Gastroesophageal sphincter (tissue), 4 donors: ENCODE measurements at regions not wholly inside any gene's neighbourhood (a gene's known extent, or its start where the extent isn't known, plus 50 kb on each side); places are given as distances from the start of the nearest gene placed in this dataset.

Source experiments
- ATAC-seq: fragments of 150-250 bp; one replicate; pipeline ENCODE4 v1.9.1; 2016; ENCODE audit warnings: mild to moderate bottlenecking, moderate library complexity
- H3K27ac ChIP-seq, 4 donors: fragments of 200-600 bp; sonication (generic) in 3 of 4; 1 replicate in 3 of 4; 2 replicates in 1 of 4; pipeline ENCODE4 v1.5.1; 2016 to 2019
- H3K27me3 ChIP-seq: fragments of 200-600 bp; sonication (generic); one replicate; pipeline ENCODE4 v1.5.1; 2019
- H3K36me3 ChIP-seq, 2 donors: fragments of 200-600 bp; sonication (generic); one replicate each; pipeline ENCODE4 v1.5.1; 2019; ENCODE audit warnings: control low read depth in 1 of 2
- H3K4me1 ChIP-seq, 3 donors: fragments of 200-600 bp; sonication (generic); 1 replicate in 2 of 3; 2 replicates in 1 of 3; pipeline ENCODE4 v1.5.1; 2016 to 2019; ENCODE audit warnings: control low read depth in 2 of 3
- H3K4me3 ChIP-seq, 2 donors: fragments of 200-600 bp; sonication (generic); one replicate each; pipeline ENCODE4 v1.5.1; 2019; ENCODE audit warnings: mild to moderate bottlenecking in 1 of 2, moderate library complexity in 1 of 2
- H3K9me3 ChIP-seq, 3 donors: fragments of 200-600 bp; sonication (generic); one replicate each; pipeline ENCODE4 v1.5.1; 2017 to 2019; ENCODE audit warnings: control low read depth in 2 of 3
- CTCF ChIP-seq, 4 experiments: fragments of 200-600 bp in 2 of 4; fragments of 450-650 bp in 2 of 4; sonication (generic) in 1 of 4; IDR thresholded peaks; one replicate each; pipeline ENCODE4 v1.5.1; 2017 to 2019; ENCODE audit warnings: antibody characterized with exemption in 4 of 4, mild to moderate bottlenecking in 2 of 4, moderate library complexity in 2 of 4
- EP300 ChIP-seq: sonication (generic); formaldehyde crosslinking; IDR thresholded peaks from one replicate; pipeline ENCODE4 v1.6.1; 2017; ENCODE audit warnings: antibody characterized with exemption, mild to moderate bottlenecking
- POLR2A ChIP-seq, 2 donors: fragments of 450-650 bp; IDR thresholded peaks; one replicate each; pipeline ENCODE4 v1.6.1; 2017; ENCODE audit warnings: antibody characterized with exemption in 2 of 2, mild to moderate bottlenecking in 2 of 2, moderate library complexity in 1 of 2
- POLR2AphosphoS5 ChIP-seq: sonication (generic); formaldehyde crosslinking; IDR thresholded peaks from one replicate; pipeline ENCODE4 v1.6.1; 2017; ENCODE audit warnings: antibody characterized with exemption
- WGBS, 2 donors: methylation state at CpG; one replicate each; pipeline ENCODE4 v1.1.5; 2018; ENCODE audit warnings: low coverage in 1 of 2; 5-methylcytosine and 5-hydroxymethylcytosine counted together

- Histone ChIP-seq H3K9me3 (peaks cover 0 to 22% (median 0%) of the 10 kb centered on the region in 3 donors), H3K4me3 (no peak overlapping the region), H3K36me3 (no peaks in the 10 kb centered on the region), H3K27ac (no peak overlapping the region), H3K4me1 (no peaks in the 10 kb centered on the region), H3K27me3 (no peaks in the 10 kb centered on the region)
- no peak for ATAC-seq
- TF ChIP-seq CTCF (IDR thresholded peaks at IDR 0.05) (no peak), POLR2AphosphoS5 (no peak), POLR2A (IDR thresholded peaks at IDR 0.05) (no peak), EP300 (no peak)
- whole genome bisulfite sequencing, 2 donors, result 58 to 100% methylated on average over 1 of the region's 1 CpG
Measured at GRCh38 chr2:185526161-185526560, 212.4 kb upstream of the FSIP2 start.

GRCh38 chr2:185531721-185532120 is 206.9 kb upstream of the FSIP2 start:
- Histone ChIP-seq H3K27ac (no peak overlapping the region), H3K4me1 (no peaks in the 10 kb centered on the region), H3K36me3 (no peaks in the 10 kb centered on the region), H3K9me3 (peaks cover 0 to 8% (median 0%) of the 10 kb centered on the region in 3 donors), H3K27me3 (no peaks in the 10 kb centered on the region), H3K4me3 (no peak overlapping the region)
- TF ChIP-seq POLR2A (IDR thresholded peaks at IDR 0.05) (no peak), CTCF (IDR thresholded peaks at IDR 0.05) (no peak), EP300 (no peak), POLR2AphosphoS5 (no peak)
- no peak for ATAC-seq
- 64 to 68% methylated on average over 2 of the region's 2 CpGs for whole genome bisulfite sequencing, 2 donors

- no peak for TF ChIP-seq POLR2A (IDR thresholded peaks at IDR 0.05)
- no peak for TF ChIP-seq CTCF (IDR thresholded peaks at IDR 0.05)
- no peak for TF ChIP-seq EP300
- no peak for TF ChIP-seq POLR2AphosphoS5
- no peak for ATAC-seq
- Histone ChIP-seq H3K36me3 (no peaks in the 10 kb centered on the region), H3K9me3 (no peaks in the 10 kb centered on the region), H3K4me3 (no peak overlapping the region), H3K4me1 (no peaks in the 10 kb centered on the region), H3K27me3 (no peaks in the 10 kb centered on the region), H3K27ac (no peak overlapping the region)
- WGBS, 2 donors, result 82 to 85% methylated on average over 2 of the region's 2 CpGs
Measured at GRCh38 chr2:185537689-185538088, 200.9 kb upstream of the FSIP2 start.

GRCh38 chr2:185567196-185567595 is 171.4 kb upstream of the FSIP2 start:
- no peaks in the 10 kb centered on the region for H3K27me3 ChIP-seq
- no peak overlapping the region for H3K27ac ChIP-seq
- TF ChIP-seq EP300, result no peak
- TF ChIP-seq POLR2AphosphoS5, result no peak
- no peak for TF ChIP-seq POLR2A (IDR thresholded peaks at IDR 0.05)
- TF ChIP-seq CTCF (IDR thresholded peaks at IDR 0.05), result no peak
- H3K36me3 ChIP-seq, result no peaks in the 10 kb centered on the region
- H3K9me3 ChIP-seq, result no peaks in the 10 kb centered on the region
- ATAC-seq, result no peak
- no peak overlapping the region for H3K4me3 ChIP-seq
- no peaks in the 10 kb centered on the region for H3K4me1 ChIP-seq
- WGBS, 2 donors, result 46 to 51% methylated on average over 1 to 2 of the region's 2 CpGs

- Histone ChIP-seq H3K36me3 (no peaks in the 10 kb centered on the region), H3K4me3 (no peak overlapping the region), H3K4me1 (no peaks in the 10 kb centered on the region), H3K27ac (no peak overlapping the region), H3K27me3 (no peaks in the 10 kb centered on the region), H3K9me3 (no peaks in the 10 kb centered on the region)
- WGBS, 2 donors, result 87 to 100% methylated on average over 1 to 4 of the region's 8 CpGs
- ATAC-seq, result no peak
- TF ChIP-seq POLR2AphosphoS5 (no peak), POLR2A (IDR thresholded peaks at IDR 0.05) (no peak), EP300 (no peak), CTCF (IDR thresholded peaks at IDR 0.05) (no peak)
Measured at GRCh38 chr2:185567940-185568339, 170.7 kb upstream of the FSIP2 start.
